Loucy (cell line): ENCODE measurements at regions not wholly inside any gene's neighbourhood (a gene's known extent, or its start where the extent isn't known, plus 50 kb on each side); places are given as distances from the start of the nearest gene placed in this dataset.

Experiments
- EZH2phosphoT487 ChIP-seq: fragments of 200-600 bp; IDR thresholded peaks from 2 replicates; pipeline ENCODE4 v1.6.1; 2018; ENCODE audit warnings: antibody characterized with exemption, mild to moderate bottlenecking, moderate library complexity, borderline replicate concordance
- TF ChIP-seq, protein P1 (sequence below): fragments of 200-600 bp; sonication (generic); conservative IDR thresholded peaks from 2 replicates; pipeline ENCODE4 v1.5.1; 2014; ENCODE audit warnings: mild to moderate bottlenecking, antibody characterized with exemption, low read length

DNA sequence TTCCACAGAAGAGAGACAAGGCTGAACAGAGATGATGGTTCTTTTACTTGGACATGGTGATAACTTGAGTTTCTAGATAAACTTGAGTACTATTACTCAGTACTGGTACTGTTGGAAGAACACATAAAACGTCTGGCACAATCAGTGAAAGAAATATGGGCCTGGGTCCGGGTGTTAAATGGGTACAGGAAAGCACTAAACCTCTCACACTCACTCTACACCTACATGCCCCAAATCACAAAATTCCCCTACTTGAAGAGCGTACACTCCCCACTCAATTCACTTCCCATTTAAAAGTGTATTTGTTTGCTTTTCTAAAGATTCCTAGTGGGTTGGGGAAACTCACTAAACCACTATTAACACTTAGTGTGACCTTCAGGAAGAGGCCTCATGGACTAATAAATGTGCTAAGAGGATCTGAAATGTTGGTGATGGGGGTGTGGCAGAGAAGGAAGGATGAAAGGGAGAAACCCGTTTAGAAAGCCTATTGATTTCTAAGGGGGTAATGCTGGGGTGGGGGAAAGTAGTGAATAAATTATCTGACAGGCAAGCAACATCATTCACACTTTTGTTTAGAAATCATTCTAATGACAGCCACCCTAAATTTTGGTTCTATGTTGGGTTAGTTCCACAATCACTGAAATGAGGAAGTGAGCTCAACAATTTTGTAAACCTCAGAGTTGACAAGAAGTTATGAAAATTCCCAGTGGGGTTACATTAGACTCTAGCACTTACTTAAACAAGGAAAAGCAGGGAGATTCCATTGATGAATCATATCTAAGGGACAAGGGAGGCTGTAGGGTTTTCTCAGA, 222.6 kb upstream of the MARCKS start:
- TF ChIP-seq, protein P1, sequence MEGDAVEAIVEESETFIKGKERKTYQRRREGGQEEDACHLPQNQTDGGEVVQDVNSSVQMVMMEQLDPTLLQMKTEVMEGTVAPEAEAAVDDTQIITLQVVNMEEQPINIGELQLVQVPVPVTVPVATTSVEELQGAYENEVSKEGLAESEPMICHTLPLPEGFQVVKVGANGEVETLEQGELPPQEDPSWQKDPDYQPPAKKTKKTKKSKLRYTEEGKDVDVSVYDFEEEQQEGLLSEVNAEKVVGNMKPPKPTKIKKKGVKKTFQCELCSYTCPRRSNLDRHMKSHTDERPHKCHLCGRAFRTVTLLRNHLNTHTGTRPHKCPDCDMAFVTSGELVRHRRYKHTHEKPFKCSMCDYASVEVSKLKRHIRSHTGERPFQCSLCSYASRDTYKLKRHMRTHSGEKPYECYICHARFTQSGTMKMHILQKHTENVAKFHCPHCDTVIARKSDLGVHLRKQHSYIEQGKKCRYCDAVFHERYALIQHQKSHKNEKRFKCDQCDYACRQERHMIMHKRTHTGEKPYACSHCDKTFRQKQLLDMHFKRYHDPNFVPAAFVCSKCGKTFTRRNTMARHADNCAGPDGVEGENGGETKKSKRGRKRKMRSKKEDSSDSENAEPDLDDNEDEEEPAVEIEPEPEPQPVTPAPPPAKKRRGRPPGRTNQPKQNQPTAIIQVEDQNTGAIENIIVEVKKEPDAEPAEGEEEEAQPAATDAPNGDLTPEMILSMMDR: no peak
- TF ChIP-seq EZH2phosphoT487: no peak
